Kidney (tissue), 13 donors: ENCODE measurements at regions not wholly inside any gene's neighbourhood (a gene's known extent, or its start where the extent isn't known, plus 50 kb on each side); places are given as distances from the start of the nearest gene placed in this dataset.

Source experiments
- DNase-seq, 5 donors: peaks; one replicate each; pipeline ENCODE4 v3.0.0-alpha.2; 2013 to 2020
- FAIRE-seq: peaks from 2 replicates; lab custom pipeline; 2012; peaks lifted over from hg19 to GRCh38; lab: Jason Lieb, UNC
- H3K27ac ChIP-seq, 2 donors: one replicate each; pipeline ENCODE4 v1.7.0; 2013; ENCODE audit warnings: low read depth in 2 of 2, low read length in 2 of 2, inconsistent platforms in 1 of 2
- H3K27me3 ChIP-seq: one replicate; pipeline ENCODE4 v1.7.1; 2013; ENCODE audit warnings: low read length, inconsistent platforms; ENCODE audit not compliant: control insufficient read depth, insufficient read depth
- H3K36me3 ChIP-seq, 3 donors: one replicate each; pipeline versions ENCODE4 v1.7.0 to v1.7.1; 2013; ENCODE audit warnings: low read length in 3 of 3, control low read depth in 1 of 3, inconsistent platforms in 1 of 3; ENCODE audit not compliant: insufficient read depth in 3 of 3, control insufficient read depth in 2 of 3
- H3K4me1 ChIP-seq, 3 donors: one replicate each; pipeline versions ENCODE4 v1.7.0 to v1.7.1; 2013; ENCODE audit warnings: low read length in 3 of 3, inconsistent platforms in 1 of 3, low read depth in 1 of 3; ENCODE audit not compliant: control insufficient read depth in 2 of 3, insufficient read depth in 2 of 3
- H3K4me3 ChIP-seq, 3 donors: one replicate each; pipeline versions ENCODE4 v1.7.0 to v1.8.1; 2013; ENCODE audit warnings: low read length in 3 of 3, control low read depth in 1 of 3, inconsistent platforms in 1 of 3
- H3K9ac ChIP-seq, 3 donors: one replicate each; pipeline versions ENCODE4 v1.7.0 to v1.7.1; 2013; ENCODE audit warnings: low read length in 3 of 3, control low read depth in 1 of 3, inconsistent platforms in 1 of 3
- H3K9me3 ChIP-seq, 3 donors: one replicate each; pipeline versions ENCODE4 v1.7.0 to v1.7.1; 2013; ENCODE audit warnings: low read length in 3 of 3, control low read depth in 1 of 3, inconsistent platforms in 1 of 3; ENCODE audit not compliant: control insufficient read depth in 2 of 3, insufficient read depth in 1 of 3
- intact Hi-C: fragments of 100-400 bp; cut with DNase I; formaldehyde crosslinking; loops from one replicate; pipeline ENCODE4 v1.11.1; 2022
- TF ChIP-seq, protein P1 (sequence below): IDR thresholded peaks from 3 replicates; pipeline ENCODE4 v1.5.1; 2012; ENCODE audit warnings: mild to moderate bottlenecking, moderate library complexity, borderline replicate concordance; ENCODE audit not compliant: insufficient read depth; ENCODE audit errors: extremely low read depth
- donor health status: control.
- donor health status: control.
- donor health status: control.
- donor health status: control.
- donor health status: control.
- donor health status: DM: yes; HTN: yes; CAD: no.
- donor health status: Normal renal cell carcinoma (clear cell type).

DNA sequence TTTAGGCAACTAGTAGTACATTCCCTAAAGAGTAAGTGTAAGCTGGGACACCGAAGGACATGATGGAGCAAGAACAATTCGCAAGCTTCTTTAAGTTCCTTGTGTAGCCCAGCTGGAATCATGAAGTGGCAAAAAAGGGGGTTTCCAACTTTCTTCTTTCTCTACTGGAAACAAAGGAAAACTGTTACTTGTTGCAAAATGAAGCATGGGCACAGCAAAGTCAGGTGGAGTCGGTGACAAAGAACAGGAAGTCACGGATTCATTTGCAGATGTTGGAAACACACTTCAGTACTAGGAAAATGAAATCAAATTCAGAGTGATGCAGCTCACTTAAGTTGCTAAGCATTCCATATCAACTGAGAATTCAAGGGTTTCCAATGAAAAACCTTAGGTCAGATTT lies 706.9 kb upstream of the STXBP6 start:
- no peaks in the 10 kb centered on the region for H3K4me1 ChIP-seq
- H3K9ac ChIP-seq: no peak overlapping the region
- no peak for FAIRE-seq
- no peak overlapping the region for H3K4me3 ChIP-seq
- TF ChIP-seq, protein P1, sequence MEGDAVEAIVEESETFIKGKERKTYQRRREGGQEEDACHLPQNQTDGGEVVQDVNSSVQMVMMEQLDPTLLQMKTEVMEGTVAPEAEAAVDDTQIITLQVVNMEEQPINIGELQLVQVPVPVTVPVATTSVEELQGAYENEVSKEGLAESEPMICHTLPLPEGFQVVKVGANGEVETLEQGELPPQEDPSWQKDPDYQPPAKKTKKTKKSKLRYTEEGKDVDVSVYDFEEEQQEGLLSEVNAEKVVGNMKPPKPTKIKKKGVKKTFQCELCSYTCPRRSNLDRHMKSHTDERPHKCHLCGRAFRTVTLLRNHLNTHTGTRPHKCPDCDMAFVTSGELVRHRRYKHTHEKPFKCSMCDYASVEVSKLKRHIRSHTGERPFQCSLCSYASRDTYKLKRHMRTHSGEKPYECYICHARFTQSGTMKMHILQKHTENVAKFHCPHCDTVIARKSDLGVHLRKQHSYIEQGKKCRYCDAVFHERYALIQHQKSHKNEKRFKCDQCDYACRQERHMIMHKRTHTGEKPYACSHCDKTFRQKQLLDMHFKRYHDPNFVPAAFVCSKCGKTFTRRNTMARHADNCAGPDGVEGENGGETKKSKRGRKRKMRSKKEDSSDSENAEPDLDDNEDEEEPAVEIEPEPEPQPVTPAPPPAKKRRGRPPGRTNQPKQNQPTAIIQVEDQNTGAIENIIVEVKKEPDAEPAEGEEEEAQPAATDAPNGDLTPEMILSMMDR: no peak
- H3K27me3 ChIP-seq: no peaks in the 10 kb centered on the region
- H3K27ac ChIP-seq: no peak overlapping the region
- no peak for DNase-seq
- intact Hi-C loops: no loop called here
- H3K36me3 ChIP-seq: no peaks in the 10 kb centered on the region
- no peaks in the 10 kb centered on the region for H3K9me3 ChIP-seq

DNA sequence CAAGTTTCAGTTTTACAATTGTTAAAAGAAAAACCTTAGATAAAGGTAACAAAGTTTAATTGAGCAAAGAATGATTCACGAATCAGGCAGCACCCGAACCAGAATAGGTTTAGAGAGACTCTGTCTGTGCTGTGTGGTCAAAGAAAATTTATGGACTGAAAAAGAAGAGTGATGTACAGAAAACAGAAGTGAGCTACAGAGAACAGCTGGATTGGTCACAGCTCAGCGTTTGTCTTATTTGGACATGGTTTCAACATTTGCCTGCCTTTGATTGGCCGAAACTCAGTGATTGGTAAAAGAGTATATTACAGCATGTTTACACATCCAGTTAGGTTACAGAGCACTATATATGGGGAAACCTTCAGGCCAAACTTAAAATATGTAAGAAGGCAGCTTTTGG lies 703.2 kb upstream of the STXBP6 start:
- H3K9ac ChIP-seq: no peak overlapping the region
- TF ChIP-seq, protein P1: no peak
- FAIRE-seq (no peak), DNase-seq (no peak)
- H3K4me3 ChIP-seq: no peak overlapping the region
- H3K27ac ChIP-seq: no peak overlapping the region
- H3K9me3 ChIP-seq: no peaks in the 10 kb centered on the region
- H3K4me1 ChIP-seq: no peaks in the 10 kb centered on the region
- intact Hi-C loops: no loop called here
- H3K36me3 ChIP-seq: no peaks in the 10 kb centered on the region
- H3K27me3 ChIP-seq: no peaks in the 10 kb centered on the region

DNA sequence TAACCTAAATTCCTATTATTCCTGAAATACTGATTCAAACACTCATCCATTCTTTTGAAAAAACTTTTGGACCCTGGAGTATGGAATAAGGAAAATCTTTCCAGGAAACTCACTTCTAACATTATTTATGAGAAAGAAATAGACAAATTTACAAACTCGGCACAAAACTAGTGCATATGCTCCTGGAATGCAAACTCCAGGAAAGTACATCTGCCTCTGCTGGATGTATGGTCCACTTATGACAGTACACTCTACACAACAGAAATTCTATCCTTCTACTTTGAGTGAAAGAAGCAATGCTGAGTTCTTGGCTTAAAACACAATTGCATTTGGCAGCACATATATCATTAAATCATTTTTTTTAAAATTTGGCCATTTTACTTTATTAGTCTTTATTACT lies 700.5 kb upstream of the STXBP6 start:
- DNase-seq: no peak
- no peak for FAIRE-seq
- Histone ChIP-seq H3K4me1 (no peaks in the 10 kb centered on the region), H3K36me3 (no peaks in the 10 kb centered on the region), H3K27ac (no peak overlapping the region), H3K9ac (no peak overlapping the region), H3K4me3 (no peak overlapping the region), H3K27me3 (no peaks in the 10 kb centered on the region), H3K9me3 (no peaks in the 10 kb centered on the region)
- TF ChIP-seq, protein P1: no peak
- intact Hi-C loops: no loop called here
